ENCODE measurements at regions not wholly inside any gene's neighbourhood (a gene's known extent, or its start where the extent isn't known, plus 50 kb on each side); places are given as distances from the start of the nearest gene placed in this dataset.

DNA sequence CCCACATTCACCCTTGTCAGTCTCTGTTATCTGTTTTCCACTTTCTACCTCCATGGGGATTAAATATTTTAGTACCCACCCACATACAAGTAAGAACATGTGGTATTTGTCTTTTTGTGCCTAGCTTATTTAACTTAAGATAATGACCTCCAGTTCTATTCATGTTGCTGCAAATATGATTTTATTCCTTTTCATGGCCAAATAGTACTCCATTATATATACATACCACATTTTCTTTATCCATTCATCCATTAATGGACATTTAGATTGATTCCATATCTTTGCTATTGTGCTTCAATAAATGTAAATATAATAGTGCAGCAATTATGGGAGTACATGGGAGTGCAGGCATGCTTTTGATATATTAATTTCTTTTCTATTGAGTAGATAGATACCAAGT lies 185.8 kb downstream of the RPAP3 start:
- no peak for TF ChIP-seq POLR2A (IDR thresholded peaks at IDR 0.05)
- TF ChIP-seq POLR2AphosphoS5 (IDR thresholded peaks at IDR 0.05; ENCODE audit: insufficient read depth in 1 of 2, low read depth in 1 of 2) = no peak
- TF ChIP-seq, protein P1, sequence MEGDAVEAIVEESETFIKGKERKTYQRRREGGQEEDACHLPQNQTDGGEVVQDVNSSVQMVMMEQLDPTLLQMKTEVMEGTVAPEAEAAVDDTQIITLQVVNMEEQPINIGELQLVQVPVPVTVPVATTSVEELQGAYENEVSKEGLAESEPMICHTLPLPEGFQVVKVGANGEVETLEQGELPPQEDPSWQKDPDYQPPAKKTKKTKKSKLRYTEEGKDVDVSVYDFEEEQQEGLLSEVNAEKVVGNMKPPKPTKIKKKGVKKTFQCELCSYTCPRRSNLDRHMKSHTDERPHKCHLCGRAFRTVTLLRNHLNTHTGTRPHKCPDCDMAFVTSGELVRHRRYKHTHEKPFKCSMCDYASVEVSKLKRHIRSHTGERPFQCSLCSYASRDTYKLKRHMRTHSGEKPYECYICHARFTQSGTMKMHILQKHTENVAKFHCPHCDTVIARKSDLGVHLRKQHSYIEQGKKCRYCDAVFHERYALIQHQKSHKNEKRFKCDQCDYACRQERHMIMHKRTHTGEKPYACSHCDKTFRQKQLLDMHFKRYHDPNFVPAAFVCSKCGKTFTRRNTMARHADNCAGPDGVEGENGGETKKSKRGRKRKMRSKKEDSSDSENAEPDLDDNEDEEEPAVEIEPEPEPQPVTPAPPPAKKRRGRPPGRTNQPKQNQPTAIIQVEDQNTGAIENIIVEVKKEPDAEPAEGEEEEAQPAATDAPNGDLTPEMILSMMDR (IDR thresholded peaks at IDR 0.05) = no peak

Measured in vagina (tissue), 2 donors.